DOHH2 (cell line): ENCODE measurements at regions not wholly inside any gene's neighbourhood (a gene's known extent, or its start where the extent isn't known, plus 50 kb on each side); places are given as distances from the start of the nearest gene placed in this dataset.

ENCODE experiments used
- H3F3A ChIP-seq: fragments of 200-600 bp; sonication (generic), shearing (Covaris generic); 2 replicates; pipeline ENCODE4 v1.6.0; 2016; ENCODE audit warnings: antibody characterized with exemption, mild to moderate bottlenecking; ENCODE audit not compliant: control insufficient read depth, insufficient read depth
- H3K27ac ChIP-seq: fragments of 200-600 bp; sonication (generic); 2 replicates; pipeline ENCODE4 v1.5.1; 2014; ENCODE audit warnings: low read depth, mild to moderate bottlenecking, low read length, moderate library complexity
- H3K27me3 ChIP-seq: fragments of 200-600 bp; sonication (generic); 2 replicates; pipeline ENCODE4 v1.6.1; 2014; ENCODE audit warnings: mild to moderate bottlenecking, low read length, mixed read lengths; ENCODE audit not compliant: control insufficient read depth
- H3K36me3 ChIP-seq: fragments of 200-600 bp; sonication (generic); 2 replicates; pipeline ENCODE4 v1.6.1; 2014; ENCODE audit warnings: mild to moderate bottlenecking, low read length, moderate library complexity, mixed read lengths; ENCODE audit not compliant: control insufficient read depth
- H3K4me1 ChIP-seq: fragments of 200-600 bp; sonication (generic); 2 replicates; pipeline ENCODE4 v1.6.1; 2014; ENCODE audit warnings: mild to moderate bottlenecking, low read length, mixed read lengths; ENCODE audit not compliant: control insufficient read depth
- H3K4me2 ChIP-seq: fragments of 200-600 bp; sonication (generic); 2 replicates; pipeline ENCODE4 v1.6.0; 2014; ENCODE audit warnings: mild to moderate bottlenecking, low read length, moderate library complexity
- H3K4me3 ChIP-seq: fragments of 200-600 bp; sonication (generic); 2 replicates; pipeline ENCODE4 v1.5.1; 2014; ENCODE audit warnings: mild to moderate bottlenecking, low read length, mixed read lengths
- H3K79me2 ChIP-seq: fragments of 200-600 bp; sonication (generic); 2 replicates; pipeline ENCODE4 v1.6.1; 2014; ENCODE audit warnings: mild to moderate bottlenecking, low read length, mixed read lengths; ENCODE audit not compliant: control insufficient read depth
- H3K9me2 ChIP-seq: fragments of 200-600 bp; sonication (generic); replicated peaks from 2 replicates; pipeline ENCODE4 v1.6.1; 2014; ENCODE audit warnings: mild to moderate bottlenecking, low read length, mixed read lengths; ENCODE audit not compliant: control insufficient read depth
- H3K9me3 ChIP-seq: fragments of 200-600 bp; sonication (generic); 2 replicates; pipeline ENCODE4 v1.6.1; 2014; ENCODE audit warnings: antibody characterized with exemption, low read length, mixed read lengths; ENCODE audit not compliant: control insufficient read depth, insufficient read depth
- H4K20me1 ChIP-seq: fragments of 200-600 bp; sonication (generic); 2 replicates; pipeline ENCODE4 v1.6.0; 2014; ENCODE audit warnings: low read depth, mild to moderate bottlenecking, antibody characterized with exemption, low read length, moderate library complexity; ENCODE audit not compliant: control insufficient read depth, insufficient read depth
- CTCF ChIP-seq: fragments of 200-600 bp; sonication (generic); IDR thresholded peaks from one replicate; pipeline ENCODE4 v1.5.1; 2014; ENCODE audit warnings: antibody characterized with exemption, mild to moderate bottlenecking, low read depth, low read length; ENCODE audit not compliant: poor library complexity, severe bottlenecking
- EZH2phosphoT487 ChIP-seq: fragments of 200-600 bp; sonication (generic); IDR thresholded peaks from 2 replicates; pipeline ENCODE4 v1.6.1; 2017; ENCODE audit warnings: borderline replicate concordance, mild to moderate bottlenecking, antibody characterized with exemption, low read length, moderate library complexity, mixed read lengths

- Histone ChIP-seq H3K4me1 (no peaks in the 10 kb centered on the region), H3K27ac (no peak overlapping the region), H3K4me3 (no peak overlapping the region), H3K9me3 (no peaks in the 10 kb centered on the region), H3K27me3 (0 out of 2 replicates have a peak, but pooled peaks cover 2% of the 10 kb centered on the region), H3K4me2 (no peak overlapping the region), H4K20me1 (no peaks in the 10 kb centered on the region), H3K36me3 (no peaks in the 10 kb centered on the region), H3F3A (no peaks in the 10 kb centered on the region), H3K9me2 (no peaks in the 10 kb centered on the region), H3K79me2 (no peaks in the 10 kb centered on the region)
- TF ChIP-seq EZH2phosphoT487 = no peak
- no peak for TF ChIP-seq CTCF
These were observed 182.0 kb upstream of the WWC1 start for GRCh38 chr5:168109441-168109840.

GRCh38 chr5:168110384-168110783 is 181.1 kb upstream of the WWC1 start:
- no peaks in the 10 kb centered on the region for H3K79me2 ChIP-seq
- no peaks in the 10 kb centered on the region for H3K4me1 ChIP-seq
- no peak overlapping the region for H3K27ac ChIP-seq
- no peaks in the 10 kb centered on the region for H3F3A ChIP-seq
- H4K20me1 ChIP-seq = no peaks in the 10 kb centered on the region
- no peaks in the 10 kb centered on the region for H3K9me3 ChIP-seq
- no peaks in the 10 kb centered on the region for H3K9me2 ChIP-seq
- no peak overlapping the region for H3K4me2 ChIP-seq
- no peaks in the 10 kb centered on the region for H3K36me3 ChIP-seq
- 0 out of 2 replicates have a peak, but pooled peaks cover 2% of the 10 kb centered on the region for H3K27me3 ChIP-seq
- no peak for TF ChIP-seq CTCF
- no peak for TF ChIP-seq EZH2phosphoT487
- no peak overlapping the region for H3K4me3 ChIP-seq

- Histone ChIP-seq H4K20me1 (no peaks in the 10 kb centered on the region), H3K4me3 (no peak overlapping the region), H3K27ac (no peak overlapping the region), H3F3A (no peaks in the 10 kb centered on the region), H3K4me2 (no peak overlapping the region), H3K79me2 (no peaks in the 10 kb centered on the region), H3K9me3 (no peaks in the 10 kb centered on the region), H3K9me2 (no peaks in the 10 kb centered on the region), H3K4me1 (no peaks in the 10 kb centered on the region), H3K36me3 (no peaks in the 10 kb centered on the region), H3K27me3 (no peaks in the 10 kb centered on the region)
- no peak for TF ChIP-seq EZH2phosphoT487
- no peak for TF ChIP-seq CTCF
These were observed 180.3 kb upstream of the WWC1 start for GRCh38 chr5:168110870-168111832.
